AG10803 (cell line): ENCODE measurements at regions not wholly inside any gene's neighbourhood (a gene's known extent, or its start where the extent isn't known, plus 50 kb on each side); places are given as distances from the start of the nearest gene placed in this dataset.
A peak's percentile ranks its signal among the peaks of the same experiment; 100 is the strongest.

ENCODE experiments used
- DNase-seq: peaks from one replicate; pipeline ENCODE4 v3.0.0; 2010; ENCODE audit warnings: low read depth
- H3K4me3 ChIP-seq: 2 replicates; pipeline ENCODE4 v1.5.1; 2011; ENCODE audit warnings: mild to moderate bottlenecking, low read length, control low read depth
- TF ChIP-seq, protein P1 (sequence below): conservative IDR thresholded peaks from 2 replicates; pipeline ENCODE4 v1.5.1; 2011; ENCODE audit warnings: mild to moderate bottlenecking, low read length, control low read depth, inconsistent platforms

DNA sequence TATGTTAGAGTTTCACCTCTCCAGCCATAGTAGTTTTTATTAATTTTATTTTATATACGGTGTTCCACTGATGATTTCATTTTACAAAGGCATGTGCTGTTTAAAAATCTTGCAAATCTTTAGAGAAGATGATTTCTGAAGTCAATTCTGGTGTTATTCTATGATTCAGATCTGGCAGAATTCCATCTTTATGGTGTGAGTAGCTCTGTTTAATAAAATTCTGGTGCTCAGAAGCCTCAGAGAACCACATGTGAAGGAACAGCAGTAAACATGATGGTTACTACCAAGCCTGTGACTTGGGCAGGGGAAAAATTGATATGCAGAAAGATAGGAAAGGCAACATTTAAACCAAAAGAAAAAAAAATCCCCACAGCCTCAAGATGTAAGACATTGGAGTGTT, 299.7 kb downstream of the NPR3 start:
- H3K4me3 ChIP-seq = no peak overlapping the region
- TF ChIP-seq, protein P1, sequence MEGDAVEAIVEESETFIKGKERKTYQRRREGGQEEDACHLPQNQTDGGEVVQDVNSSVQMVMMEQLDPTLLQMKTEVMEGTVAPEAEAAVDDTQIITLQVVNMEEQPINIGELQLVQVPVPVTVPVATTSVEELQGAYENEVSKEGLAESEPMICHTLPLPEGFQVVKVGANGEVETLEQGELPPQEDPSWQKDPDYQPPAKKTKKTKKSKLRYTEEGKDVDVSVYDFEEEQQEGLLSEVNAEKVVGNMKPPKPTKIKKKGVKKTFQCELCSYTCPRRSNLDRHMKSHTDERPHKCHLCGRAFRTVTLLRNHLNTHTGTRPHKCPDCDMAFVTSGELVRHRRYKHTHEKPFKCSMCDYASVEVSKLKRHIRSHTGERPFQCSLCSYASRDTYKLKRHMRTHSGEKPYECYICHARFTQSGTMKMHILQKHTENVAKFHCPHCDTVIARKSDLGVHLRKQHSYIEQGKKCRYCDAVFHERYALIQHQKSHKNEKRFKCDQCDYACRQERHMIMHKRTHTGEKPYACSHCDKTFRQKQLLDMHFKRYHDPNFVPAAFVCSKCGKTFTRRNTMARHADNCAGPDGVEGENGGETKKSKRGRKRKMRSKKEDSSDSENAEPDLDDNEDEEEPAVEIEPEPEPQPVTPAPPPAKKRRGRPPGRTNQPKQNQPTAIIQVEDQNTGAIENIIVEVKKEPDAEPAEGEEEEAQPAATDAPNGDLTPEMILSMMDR = no peak
- DNase-seq = peak; percentile 59

DNA sequence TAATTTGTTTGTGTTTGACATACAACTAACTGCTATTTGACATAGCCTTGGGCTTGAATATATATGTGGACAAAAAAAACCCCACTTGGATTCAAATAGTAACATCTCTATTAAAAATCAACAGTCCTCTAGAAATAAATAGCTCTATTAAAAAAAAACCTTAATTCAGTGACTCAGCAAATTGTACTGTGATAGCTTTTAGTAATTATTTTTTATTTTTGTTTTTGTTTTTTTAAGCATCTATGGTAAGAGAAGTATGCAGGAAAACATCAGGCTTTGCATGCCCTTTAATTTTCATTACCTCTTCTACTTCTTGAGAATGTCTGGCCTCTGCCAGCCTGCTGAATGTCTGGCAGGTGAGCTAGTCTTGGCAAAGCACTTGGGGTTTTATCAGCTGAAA, 300.7 kb downstream of the NPR3 start:
- DNase-seq = no peak
- TF ChIP-seq, protein P1 = no peak
- no peak overlapping the region for H3K4me3 ChIP-seq

DNA sequence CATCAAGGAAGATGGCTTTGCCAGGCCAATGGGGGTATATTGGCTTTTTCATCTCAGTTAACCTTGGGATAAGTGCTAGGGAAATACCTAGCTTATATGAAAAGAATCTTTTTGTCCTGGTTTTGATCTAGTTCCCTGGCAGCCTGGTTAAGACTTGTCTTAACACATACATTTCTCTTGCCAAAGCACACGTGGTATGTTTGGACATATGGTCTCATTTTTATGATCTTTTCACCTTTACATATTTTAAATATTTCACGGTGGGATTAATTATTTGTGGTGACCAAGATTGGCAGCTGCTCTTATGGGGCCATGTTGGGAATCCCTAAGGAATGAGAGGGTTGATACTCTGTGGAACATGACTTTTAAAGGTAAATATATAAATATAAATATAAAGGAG, 312.5 kb downstream of the NPR3 start:
- no peak overlapping the region for H3K4me3 ChIP-seq
- peak; percentile 57 for DNase-seq
- TF ChIP-seq, protein P1 = no peak

DNA sequence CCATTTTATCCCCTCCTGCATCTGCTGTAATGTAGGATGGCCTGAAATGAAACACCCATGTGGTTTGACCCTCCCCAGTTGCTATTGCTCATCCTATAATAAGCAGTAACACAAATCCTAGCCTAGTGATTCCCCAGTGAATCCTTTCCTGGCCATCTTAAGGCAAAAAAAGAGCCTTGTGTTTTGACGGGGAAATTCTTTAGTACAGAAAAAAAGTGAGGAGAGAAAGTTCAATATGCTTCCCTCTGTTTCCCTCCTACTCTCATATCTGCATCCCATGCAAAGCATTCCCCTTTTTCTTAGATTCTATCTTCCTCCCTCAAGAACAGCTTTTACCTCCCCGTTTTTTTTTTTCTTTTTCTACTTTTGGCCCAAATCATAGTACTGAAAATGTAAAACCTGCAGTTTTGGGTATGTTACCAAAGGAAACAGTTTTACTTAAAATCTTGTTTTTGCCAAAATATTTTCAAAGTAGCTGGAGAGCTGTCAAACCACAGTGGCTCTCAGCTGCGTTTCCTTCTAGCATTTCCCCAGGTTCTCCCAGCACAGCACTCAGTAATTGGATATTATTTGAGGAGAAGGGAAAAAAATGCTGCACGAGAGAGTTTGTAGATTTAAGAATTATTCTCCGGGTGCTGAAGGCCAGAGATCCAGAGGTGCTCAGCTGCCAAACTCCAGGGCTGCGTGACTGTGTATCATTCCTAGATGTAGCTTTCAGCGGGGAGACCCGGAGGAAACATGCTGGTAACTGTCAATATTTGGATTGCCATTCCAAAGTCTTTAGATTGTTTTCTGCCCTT, 321.4 kb downstream of the NPR3 start:
- no peak overlapping the region; the same call in 1 of the 2 replicates for H3K4me3 ChIP-seq
- DNase-seq = peak; percentile 79
- TF ChIP-seq, protein P1 = no peak

DNA sequence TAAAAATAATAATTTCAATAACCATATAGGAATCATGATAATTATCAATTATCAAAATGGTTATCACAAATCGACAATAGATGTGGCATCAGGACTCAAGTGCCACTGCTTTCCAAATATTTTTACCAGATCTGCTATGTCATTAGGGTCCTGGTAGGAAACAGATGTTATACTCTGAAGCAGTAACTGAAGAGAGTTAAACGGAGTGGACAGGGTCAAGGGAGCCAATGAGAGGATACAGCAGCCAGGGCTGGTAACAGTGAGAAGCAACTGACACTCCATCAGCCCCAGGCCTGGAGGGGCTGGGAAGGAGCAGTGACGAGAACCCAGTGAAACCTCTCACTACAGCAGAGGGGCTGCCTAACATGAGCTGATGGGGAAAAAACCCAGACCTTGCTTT, 322.4 kb downstream of the NPR3 start:
- no peak overlapping the region for H3K4me3 ChIP-seq
- no peak for DNase-seq
- TF ChIP-seq, protein P1 = no peak

DNA sequence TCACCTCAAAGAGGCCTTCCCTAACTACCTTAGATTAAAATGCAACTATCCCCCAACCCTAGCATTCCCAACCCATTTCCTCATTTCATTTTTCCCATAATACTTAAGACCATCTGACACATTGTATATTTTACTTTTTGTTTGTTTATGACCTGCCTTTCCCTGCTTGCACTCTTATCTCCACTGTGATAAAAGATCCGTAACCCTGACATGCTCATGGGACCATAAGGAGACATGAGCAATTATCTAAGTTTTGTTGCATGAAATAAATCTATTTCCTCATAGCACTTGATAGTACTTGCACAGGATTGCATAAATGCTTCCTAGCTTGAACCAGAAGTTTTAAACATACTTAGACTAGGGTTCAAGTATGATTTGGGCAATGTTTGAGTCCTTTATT, 323.7 kb downstream of the NPR3 start:
- no peak for DNase-seq
- TF ChIP-seq, protein P1 = no peak
- no peak overlapping the region for H3K4me3 ChIP-seq

DNA sequence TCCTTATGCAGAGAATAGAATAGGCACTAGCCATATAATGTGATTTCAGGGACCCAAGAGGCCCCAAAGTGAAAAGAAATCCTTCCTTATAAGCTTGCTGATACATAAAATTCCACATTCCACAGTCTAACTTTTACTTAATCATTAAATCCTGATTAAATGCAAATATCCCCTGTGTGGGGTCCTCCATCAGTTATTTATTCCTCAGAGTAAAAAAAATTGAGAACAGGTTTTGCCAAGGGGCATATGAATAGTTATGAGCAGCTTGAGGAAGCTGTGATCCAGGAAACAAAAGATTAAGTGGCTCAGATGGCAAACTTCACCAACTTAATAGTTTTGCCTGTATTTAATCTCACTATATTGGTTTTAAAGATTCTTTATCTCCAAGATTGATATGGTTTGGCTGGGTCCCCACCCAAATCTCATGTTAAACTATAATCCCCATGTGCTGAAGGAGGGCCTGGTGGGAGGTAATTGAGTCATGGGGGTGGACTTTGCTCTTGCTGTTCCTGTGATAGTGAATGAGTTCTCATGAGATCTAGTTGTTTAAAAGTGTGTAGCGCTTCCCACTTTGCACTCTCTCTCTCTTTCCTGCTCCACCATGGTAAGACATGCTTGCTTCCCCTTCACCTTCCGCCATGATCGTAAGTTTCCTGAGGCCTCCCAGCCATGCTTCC, 324.9 kb downstream of the NPR3 start:
- DNase-seq = no peak
- no peak overlapping the region for H3K4me3 ChIP-seq
- TF ChIP-seq, protein P1 = no peak
